ENCODE measurements at regions not wholly inside any gene's neighbourhood (a gene's known extent, or its start where the extent isn't known, plus 50 kb on each side); places are given as distances from the start of the nearest gene placed in this dataset.

GRCh38 chr13:21987793-21988192 is 316.9 kb downstream of the FGF9 start (continued):
- no peak for TF ChIP-seq CEBPZ (IDR thresholded peaks at IDR 0.05; ENCODE audit: borderline replicate concordance, low read depth, low read length)
- TF ChIP-seq ELF1 (tag; IDR thresholded peaks at IDR 0.05): no peak
- TF ChIP-seq MTA2 (IDR thresholded peaks at IDR 0.05; ENCODE audit: low read depth): peak; percentile 78
- peak; percentile 11 for TF ChIP-seq ZFP36 (IDR thresholded peaks at IDR 0.05; ENCODE audit: low read depth, low read length, partially characterized antibody)
- TF ChIP-seq ZNF224 (CRISPR knock-in tag; IDR thresholded peaks at IDR 0.05): no peak
- TF ChIP-seq EZH2 (IDR thresholded peaks at IDR 0.05; ENCODE audit: borderline replicate concordance, low read depth, low read length): no peak
- TF ChIP-seq, protein P1, sequence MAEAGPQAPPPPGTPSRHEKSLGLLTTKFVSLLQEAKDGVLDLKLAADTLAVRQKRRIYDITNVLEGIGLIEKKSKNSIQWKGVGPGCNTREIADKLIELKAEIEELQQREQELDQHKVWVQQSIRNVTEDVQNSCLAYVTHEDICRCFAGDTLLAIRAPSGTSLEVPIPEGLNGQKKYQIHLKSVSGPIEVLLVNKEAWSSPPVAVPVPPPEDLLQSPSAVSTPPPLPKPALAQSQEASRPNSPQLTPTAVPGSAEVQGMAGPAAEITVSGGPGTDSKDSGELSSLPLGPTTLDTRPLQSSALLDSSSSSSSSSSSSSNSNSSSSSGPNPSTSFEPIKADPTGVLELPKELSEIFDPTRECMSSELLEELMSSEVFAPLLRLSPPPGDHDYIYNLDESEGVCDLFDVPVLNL (CRISPR knock-in tag; IDR thresholded peaks at IDR 0.05; ENCODE audit: low read depth): no peak
- TF ChIP-seq, protein P2, sequence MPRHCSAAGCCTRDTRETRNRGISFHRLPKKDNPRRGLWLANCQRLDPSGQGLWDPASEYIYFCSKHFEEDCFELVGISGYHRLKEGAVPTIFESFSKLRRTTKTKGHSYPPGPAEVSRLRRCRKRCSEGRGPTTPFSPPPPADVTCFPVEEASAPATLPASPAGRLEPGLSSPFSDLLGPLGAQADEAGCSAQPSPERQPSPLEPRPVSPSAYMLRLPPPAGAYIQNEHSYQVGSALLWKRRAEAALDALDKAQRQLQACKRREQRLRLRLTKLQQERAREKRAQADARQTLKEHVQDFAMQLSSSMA (CRISPR knock-in tag; IDR thresholded peaks at IDR 0.05): no peak
- no peak for TF ChIP-seq ZC3H11A (IDR thresholded peaks at IDR 0.05; ENCODE audit: low read depth, low read length)
- no peak for TF ChIP-seq ZC3H8 (IDR thresholded peaks at IDR 0.05)
- no peak for TF ChIP-seq ZNF609 (CRISPR knock-in tag; IDR thresholded peaks at IDR 0.05; ENCODE audit: borderline replicate concordance)
- TF ChIP-seq HLTF (IDR thresholded peaks at IDR 0.05): no peak
- no peak for TF ChIP-seq SP2 (IDR thresholded peaks at IDR 0.05; ENCODE audit: extremely low read depth, low read depth, low read length, poor library complexity, severe bottlenecking)
- TF ChIP-seq MXI1 (IDR thresholded peaks at IDR 0.05; ENCODE audit: low read depth, low read length): no peak
- no peak for TF ChIP-seq GTF2A2 (tag; IDR thresholded peaks at IDR 0.05)
- TF ChIP-seq ZNF347 (CRISPR knock-in tag; IDR thresholded peaks at IDR 0.05; ENCODE audit: low read depth): no peak
- no peak for TF ChIP-seq ZNF584 (CRISPR knock-in tag; IDR thresholded peaks at IDR 0.05; ENCODE audit: low read depth)
- no peak for TF ChIP-seq MEF2A (IDR thresholded peaks at IDR 0.05; ENCODE audit: control insufficient read depth, low read depth, low read length)
- TF ChIP-seq ELK3 (CRISPR knock-in tag; IDR thresholded peaks at IDR 0.05): no peak
